ENCODE measurements at regions not wholly inside any gene's neighbourhood (a gene's known extent, or its start where the extent isn't known, plus 50 kb on each side); places are given as distances from the start of the nearest gene placed in this dataset.
"Not testable (repeated sequence)": the region's sequence is repeated elsewhere in the genome, so short reads cannot be mapped to it uniquely, and the experiment has no call there.

DNA sequence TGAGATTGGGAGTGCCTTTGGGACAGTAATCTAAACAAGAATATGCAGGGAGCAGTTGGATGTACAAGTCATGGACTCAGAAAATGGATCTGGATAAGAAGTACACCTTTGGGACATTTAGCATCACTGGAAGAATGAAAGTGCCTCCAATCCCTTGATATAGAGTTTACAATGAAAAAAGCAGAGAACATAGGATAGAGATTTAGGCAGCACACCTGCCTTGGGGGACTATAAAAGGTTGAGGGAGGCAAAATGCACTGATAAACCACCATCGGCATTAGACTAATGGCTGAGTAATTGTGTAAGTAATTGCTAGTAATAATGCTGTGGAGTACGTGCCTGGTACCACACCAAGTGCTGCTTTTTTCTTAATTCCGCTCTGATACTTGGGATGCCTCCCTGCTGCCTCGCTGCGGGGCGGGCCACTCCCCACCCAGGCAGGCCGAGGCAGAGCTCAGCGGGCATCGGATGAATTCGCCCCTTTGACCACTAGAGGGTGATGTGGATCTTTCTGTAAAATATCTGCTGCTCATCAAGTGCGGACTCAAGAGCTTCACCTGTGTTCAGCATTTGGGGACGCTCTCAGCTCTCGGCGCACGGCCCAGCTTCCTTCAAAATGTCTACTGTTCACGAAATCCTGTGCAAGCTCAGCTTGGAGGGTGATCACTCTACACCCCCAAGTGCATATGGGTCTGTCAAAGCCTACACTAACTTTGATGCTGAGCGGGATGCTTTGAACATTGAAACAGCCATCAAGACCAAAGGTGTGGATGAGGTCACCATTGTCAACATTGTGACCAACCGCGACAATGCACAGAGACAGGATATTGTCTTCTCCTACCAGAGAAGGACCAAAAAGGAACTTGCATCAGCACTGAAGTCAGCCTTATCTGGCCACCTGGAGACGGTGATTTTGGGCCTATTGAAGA is 99.9 kb downstream of the ANKRD18B start:
- Histone ChIP-seq H3K4me1 (ENCODE audit: insufficient read depth, low read length) (peaks cover 24% of the 10 kb centered on the region), H3K9me2 (replicated peaks; ENCODE audit: low read length) (no peaks in the 10 kb centered on the region), H3F3A (ENCODE audit: low read length, unreplicated experiment) (no peaks in the 10 kb centered on the region), H3K4me3 (ENCODE audit: low read length) (no peak overlapping the region), H3K79me2 (ENCODE audit: low read length) (no peaks in the 10 kb centered on the region), H4K20me1 (ENCODE audit: low read length) (no peaks in the 10 kb centered on the region), H3K9me3 (ENCODE audit: low read length) (no peaks in the 10 kb centered on the region), H3K27me3 (ENCODE audit: low read length) (no peaks in the 10 kb centered on the region), H3K9ac (ENCODE audit: low read length) (no peak overlapping the region), H3K36me3 (ENCODE audit: low read depth, low read length) (no peaks in the 10 kb centered on the region), H2AFZ (ENCODE audit: low read length) (peak overlapping the region; percentile 72), H3K4me2 (ENCODE audit: low read length) (peak overlapping the region; percentile 77), H3K27ac (ENCODE audit: low read length) (no peak overlapping the region)
- CTCF ChIA-PET = interaction anchor here (0.6 to 1.1 kb wide), 9 partner anchors 23 to 210 kb away, joined by 3 to 13 read pairs (median 4); partner anchors contain the start of gene ANKRD18B
- DNase-seq (peak; percentile 88), ATAC-seq (peak; percentile 86)
- peak; percentile 73 for TF ChIP-seq CTCF (conservative IDR thresholded peaks at IDR 0.05; ENCODE audit: low read depth, low read length)
- no peak for TF ChIP-seq EZH2 (IDR thresholded peaks at IDR 0.05; ENCODE audit: low read length, unreplicated experiment)
- no TSS peak for BruUV-seq (replicated peaks)
- POLR2A ChIA-PET (ENCODE audit: unreplicated experiment) = no interaction called here
- intact Hi-C loops (cut with micrococcal nuclease) = loop anchor here (1.0 kb wide), 1 partner anchor 98 kb away; no protein-coding TSS in a partner anchor

DNA sequence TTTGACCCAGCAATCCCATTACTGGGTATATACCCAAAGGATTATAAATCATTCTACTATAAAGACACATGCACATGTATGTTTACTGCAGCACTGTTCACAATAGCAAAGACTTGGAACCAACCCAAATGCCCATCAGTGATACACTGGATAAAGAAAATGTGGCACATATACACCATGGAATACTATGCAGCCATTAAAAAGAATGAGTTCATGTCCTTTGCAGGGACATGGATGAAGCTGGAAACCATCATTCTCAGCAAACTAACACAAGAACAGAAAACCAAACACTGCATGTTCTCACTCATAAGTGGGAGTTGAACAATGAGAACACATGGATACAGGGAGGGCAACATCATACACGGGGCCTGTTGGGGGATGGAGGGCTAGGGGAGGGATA is 104.3 kb downstream of the ANKRD18B start:
- H3K4me3 ChIP-seq (ENCODE audit: low read length); H4K20me1 ChIP-seq (ENCODE audit: low read length); CTCF ChIA-PET; DNase-seq; BruUV-seq (replicated peaks); H3K4me1 ChIP-seq (ENCODE audit: insufficient read depth, low read length); H3K79me2 ChIP-seq (ENCODE audit: low read length); H3K4me2 ChIP-seq (ENCODE audit: low read length); H2AFZ ChIP-seq (ENCODE audit: low read length); intact Hi-C loops (cut with micrococcal nuclease); H3K36me3 ChIP-seq (ENCODE audit: low read depth, low read length); H3K27me3 ChIP-seq (ENCODE audit: low read length); ATAC-seq; H3K27ac ChIP-seq (ENCODE audit: low read length); H3K9me3 ChIP-seq (ENCODE audit: low read length); H3K9ac ChIP-seq (ENCODE audit: low read length); POLR2A ChIA-PET (ENCODE audit: unreplicated experiment); H3F3A ChIP-seq (ENCODE audit: low read length, unreplicated experiment); H3K9me2 ChIP-seq (replicated peaks; ENCODE audit: low read length): not testable (repeated sequence)

- no peak overlapping the region for H3K9ac ChIP-seq (ENCODE audit: low read length)
- no peaks in the 10 kb centered on the region for H4K20me1 ChIP-seq (ENCODE audit: low read length)
- POLR2A ChIA-PET (ENCODE audit: unreplicated experiment) = no interaction called here
- no TSS peak for BruUV-seq (replicated peaks)
- H3K27me3 ChIP-seq (ENCODE audit: low read length) = peaks cover 9% of the 10 kb centered on the region; the same call in 1 of the 2 replicates
- H2AFZ ChIP-seq (ENCODE audit: low read length) = peak overlapping the region; percentile 70; the same call in 1 of the 2 replicates
- H3K9me3 ChIP-seq (ENCODE audit: low read length) = no peaks in the 10 kb centered on the region
- H3K4me1 ChIP-seq (ENCODE audit: insufficient read depth, low read length) = no peaks in the 10 kb centered on the region
- ATAC-seq (no peak), DNase-seq (no peak)
- intact Hi-C loops (cut with micrococcal nuclease) = no loop called here
- H3K4me3 ChIP-seq (ENCODE audit: low read length) = peak overlapping the region; percentile 53
- no peaks in the 10 kb centered on the region for H3K36me3 ChIP-seq (ENCODE audit: low read depth, low read length)
- H3K27ac ChIP-seq (ENCODE audit: low read length) = no peak overlapping the region
- peak overlapping the region; percentile 77 for H3K4me2 ChIP-seq (ENCODE audit: low read length)
- no peaks in the 10 kb centered on the region for H3K79me2 ChIP-seq (ENCODE audit: low read length)
- H3K9me2 ChIP-seq (replicated peaks; ENCODE audit: low read length) = no peaks in the 10 kb centered on the region
- TF ChIP-seq EZH2phosphoT487 (IDR thresholded peaks at IDR 0.05; ENCODE audit: borderline replicate concordance, low read length) (no peak), EZH2 (IDR thresholded peaks at IDR 0.05; ENCODE audit: low read length, unreplicated experiment) (no peak), CTCF (conservative IDR thresholded peaks at IDR 0.05; ENCODE audit: low read depth, low read length) (no peak)
- CTCF ChIA-PET = no interaction called here
- no peaks in the 10 kb centered on the region for H3F3A ChIP-seq (ENCODE audit: low read length, unreplicated experiment)
Observed at GRCh38 chr9:33628865-33629410, 104.9 kb downstream of the ANKRD18B start.
